OCI-LY3 (cell line): ENCODE measurements at regions not wholly inside any gene's neighbourhood (a gene's known extent, or its start where the extent isn't known, plus 50 kb on each side); places are given as distances from the start of the nearest gene placed in this dataset.

Experiments used
- H2AFZ ChIP-seq: fragments of 200-600, 300-600 bp; shearing (Covaris generic); 2 replicates; pipeline ENCODE4 v1.6.0; 2014; ENCODE audit warnings: antibody characterized with exemption, low read depth, low read length
- H3K27ac ChIP-seq: fragments of 200-600, 300-600 bp; sonication (generic); 2 replicates; pipeline ENCODE4 v1.5.1; 2014; ENCODE audit warnings: mild to moderate bottlenecking, low read length, moderate library complexity, mixed read lengths
- H3K27me3 ChIP-seq: fragments of 200-600, 300-600 bp; sonication (generic); 2 replicates; pipeline ENCODE4 v1.6.1; 2014; ENCODE audit warnings: low read depth, low read length, mixed read lengths
- H3K36me3 ChIP-seq: fragments of 200-600, 300-600 bp; sonication (generic); replicated peaks from 2 replicates; pipeline ENCODE3; 2014; ENCODE audit warnings: low read depth, low read length, mixed read lengths
- H3K4me1 ChIP-seq: fragments of 300-600, 200-600 bp; sonication (generic); 2 replicates; pipeline ENCODE4 v1.6.1; 2014; ENCODE audit warnings: low read length, mixed read lengths
- H3K4me2 ChIP-seq: fragments of 200-600, 300-600 bp; sonication (generic); 2 replicates; pipeline ENCODE4 v1.6.1; 2014; ENCODE audit warnings: low read length, mixed read lengths
- H3K4me3 ChIP-seq: fragments of 300-600, 200-600 bp; sonication (generic); 2 replicates; pipeline ENCODE4 v1.5.1; 2014; ENCODE audit warnings: antibody characterized with exemption, mild to moderate bottlenecking, low read length, moderate library complexity
- H3K79me2 ChIP-seq: fragments of 300-600, 200-600 bp; shearing (Covaris generic); 2 replicates; pipeline ENCODE4 v1.6.1; 2014; ENCODE audit warnings: mild to moderate bottlenecking, low read length, mixed read lengths
- H3K9ac ChIP-seq: fragments of 300-600, 200-600 bp; shearing (Covaris generic); 2 replicates; pipeline ENCODE4 v1.6.0; 2014; ENCODE audit warnings: mild to moderate bottlenecking, low read length, moderate library complexity
- H3K9me3 ChIP-seq: fragments of 200-600, 300-600 bp; shearing (Covaris generic); 2 replicates; pipeline ENCODE4 v1.6.1; 2014; ENCODE audit warnings: low read length, mixed read lengths; ENCODE audit not compliant: insufficient read depth
- H4K20me1 ChIP-seq: fragments of 200-600, 300-600 bp; sonication (generic); 2 replicates; pipeline ENCODE4 v1.6.1; 2016; ENCODE audit warnings: low read length, mixed read lengths; ENCODE audit not compliant: insufficient read depth
- EZH2phosphoT487 ChIP-seq: fragments of 200-600 bp; shearing (Covaris generic); IDR thresholded peaks from 2 replicates; pipeline ENCODE4 v1.6.1; 2018; ENCODE audit warnings: antibody characterized with exemption, mixed run types, low read depth
- TF ChIP-seq, protein P1 (sequence below): fragments of 200-600, 300-600 bp; sonication (generic); IDR thresholded peaks from 2 replicates; pipeline ENCODE4 v1.5.1; 2014; ENCODE audit warnings: antibody characterized with exemption, low read length, low read depth

DNA sequence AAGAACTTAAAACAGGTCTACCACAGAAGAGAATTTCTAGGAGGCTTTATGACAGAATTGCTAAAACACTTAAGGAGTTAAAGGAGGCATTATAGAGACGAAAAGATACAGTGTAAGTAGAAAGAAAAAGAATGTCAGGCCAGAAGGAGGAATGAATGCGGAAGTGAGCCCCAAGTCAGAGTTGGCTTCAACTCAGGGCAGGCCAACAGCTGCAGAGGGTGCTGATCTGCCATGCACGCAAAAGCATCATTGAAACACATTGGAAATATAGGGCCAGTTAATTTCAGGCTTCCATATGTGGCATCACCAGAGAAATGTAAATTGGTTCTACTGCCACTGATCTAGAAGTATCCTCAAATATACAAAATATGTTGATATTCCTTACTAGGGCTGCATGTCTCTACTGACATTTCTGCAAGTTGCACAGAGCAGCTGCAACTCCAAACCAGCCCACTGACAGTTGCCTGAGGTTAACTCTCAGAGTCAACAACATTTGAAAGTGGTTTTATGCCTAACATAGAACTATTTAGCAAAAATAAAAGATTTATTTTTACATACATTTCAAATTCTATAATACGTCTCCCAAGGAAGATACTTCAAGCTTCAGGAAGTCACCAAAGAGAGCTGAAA is 324.1 kb downstream of the C11orf87 start:
- Histone ChIP-seq H3K27ac (no peak overlapping the region), H3K4me3 (no peak overlapping the region), H4K20me1 (no peaks in the 10 kb centered on the region), H3K36me3 (no peaks in the 10 kb centered on the region), H3K4me1 (no peaks in the 10 kb centered on the region), H3K27me3 (peaks cover 11% of the 10 kb centered on the region; the same call in 1 of the 2 replicates), H3K79me2 (no peaks in the 10 kb centered on the region), H3K4me2 (no peak overlapping the region), H2AFZ (no peak overlapping the region), H3K9me3 (no peaks in the 10 kb centered on the region), H3K9ac (no peak overlapping the region)
- TF ChIP-seq, protein P1, sequence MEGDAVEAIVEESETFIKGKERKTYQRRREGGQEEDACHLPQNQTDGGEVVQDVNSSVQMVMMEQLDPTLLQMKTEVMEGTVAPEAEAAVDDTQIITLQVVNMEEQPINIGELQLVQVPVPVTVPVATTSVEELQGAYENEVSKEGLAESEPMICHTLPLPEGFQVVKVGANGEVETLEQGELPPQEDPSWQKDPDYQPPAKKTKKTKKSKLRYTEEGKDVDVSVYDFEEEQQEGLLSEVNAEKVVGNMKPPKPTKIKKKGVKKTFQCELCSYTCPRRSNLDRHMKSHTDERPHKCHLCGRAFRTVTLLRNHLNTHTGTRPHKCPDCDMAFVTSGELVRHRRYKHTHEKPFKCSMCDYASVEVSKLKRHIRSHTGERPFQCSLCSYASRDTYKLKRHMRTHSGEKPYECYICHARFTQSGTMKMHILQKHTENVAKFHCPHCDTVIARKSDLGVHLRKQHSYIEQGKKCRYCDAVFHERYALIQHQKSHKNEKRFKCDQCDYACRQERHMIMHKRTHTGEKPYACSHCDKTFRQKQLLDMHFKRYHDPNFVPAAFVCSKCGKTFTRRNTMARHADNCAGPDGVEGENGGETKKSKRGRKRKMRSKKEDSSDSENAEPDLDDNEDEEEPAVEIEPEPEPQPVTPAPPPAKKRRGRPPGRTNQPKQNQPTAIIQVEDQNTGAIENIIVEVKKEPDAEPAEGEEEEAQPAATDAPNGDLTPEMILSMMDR: no peak
- TF ChIP-seq EZH2phosphoT487: no peak

DNA sequence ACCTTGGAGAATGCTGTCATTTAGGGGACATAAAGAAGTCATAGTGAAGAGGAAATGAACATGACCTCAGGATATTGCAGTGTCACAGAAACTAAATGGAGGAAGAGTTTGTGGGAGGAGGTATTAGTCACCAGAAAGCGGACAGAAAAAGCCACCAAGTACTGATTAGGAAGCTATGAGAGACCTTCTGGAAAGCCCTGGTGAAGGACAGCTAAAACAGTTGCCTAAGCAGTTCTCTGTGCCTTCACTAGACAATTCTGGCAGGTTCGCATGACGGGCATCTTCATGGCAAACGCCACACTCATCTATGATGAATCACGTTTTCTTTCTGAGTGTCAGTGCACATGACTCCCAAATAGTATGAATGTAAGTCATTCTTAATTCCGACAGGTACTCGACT is 325.8 kb downstream of the C11orf87 start:
- H3K79me2 ChIP-seq: no peaks in the 10 kb centered on the region
- no peak overlapping the region for H3K9ac ChIP-seq
- H3K4me3 ChIP-seq: no peak overlapping the region
- H3K4me2 ChIP-seq: no peak overlapping the region
- no peak overlapping the region for H2AFZ ChIP-seq
- TF ChIP-seq, protein P1: no peak
- TF ChIP-seq EZH2phosphoT487: no peak
- H3K4me1 ChIP-seq: no peaks in the 10 kb centered on the region
- peaks cover 11% of the 10 kb centered on the region; the same call in 1 of the 2 replicates for H3K27me3 ChIP-seq
- no peaks in the 10 kb centered on the region for H3K36me3 ChIP-seq
- H4K20me1 ChIP-seq: no peaks in the 10 kb centered on the region
- no peaks in the 10 kb centered on the region for H3K9me3 ChIP-seq
- no peak overlapping the region for H3K27ac ChIP-seq

DNA sequence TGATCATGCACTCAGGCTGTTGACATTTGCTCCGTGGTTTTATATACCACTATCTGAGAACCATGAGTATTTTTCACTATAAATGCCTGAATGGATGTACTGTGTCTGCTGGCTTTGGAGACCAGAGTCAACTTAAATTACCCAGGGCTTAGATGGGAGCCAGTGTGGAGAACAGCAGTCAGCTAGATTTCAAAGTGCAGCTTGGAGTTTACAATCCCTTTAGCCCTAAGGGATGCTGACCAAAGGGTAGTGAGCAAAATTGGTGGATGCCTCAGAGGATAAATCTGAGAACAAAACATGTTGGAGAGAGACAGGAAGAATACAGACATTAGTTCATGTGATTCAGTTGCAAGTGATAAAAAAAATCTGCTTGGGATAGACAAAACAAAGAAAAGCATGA is 327.5 kb downstream of the C11orf87 start:
- no peak overlapping the region for H3K4me2 ChIP-seq

DNA sequence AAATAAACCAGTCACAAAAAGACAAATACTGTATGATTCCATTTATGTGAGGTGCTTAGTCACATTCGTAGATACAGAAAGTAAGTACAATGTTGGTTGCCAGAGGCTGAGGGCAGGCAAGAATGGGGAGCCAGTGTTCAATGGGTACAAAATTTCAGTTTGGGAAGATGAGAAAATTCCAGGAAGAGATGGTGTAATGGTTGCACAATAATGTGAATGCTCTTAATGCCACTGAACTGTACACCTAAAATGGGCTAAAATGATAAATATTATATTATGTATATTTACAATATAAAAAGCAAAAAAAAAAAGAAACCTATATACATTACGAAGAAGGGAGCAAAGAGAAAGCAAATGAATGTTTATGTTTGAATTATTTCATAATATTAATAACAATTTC is 329.0 kb downstream of the C11orf87 start:
- Histone ChIP-seq H4K20me1 (no peaks in the 10 kb centered on the region), H2AFZ (no peak overlapping the region), H3K9ac (no peak overlapping the region), H3K4me1 (no peaks in the 10 kb centered on the region), H3K36me3 (no peaks in the 10 kb centered on the region), H3K27ac (no peak overlapping the region), H3K27me3 (peaks cover 11% of the 10 kb centered on the region; the same call in 1 of the 2 replicates), H3K9me3 (no peaks in the 10 kb centered on the region), H3K79me2 (no peaks in the 10 kb centered on the region), H3K4me2 (no peak overlapping the region), H3K4me3 (no peak overlapping the region)
- no peak for TF ChIP-seq EZH2phosphoT487
- TF ChIP-seq, protein P1: no peak

More for the DNA sequence above, 327.5 kb downstream of the C11orf87 start:
- Histone ChIP-seq H3K4me3 (no peak overlapping the region), H3K79me2 (no peaks in the 10 kb centered on the region), H3K9ac (no peak overlapping the region), H3K9me3 (no peaks in the 10 kb centered on the region), H4K20me1 (no peaks in the 10 kb centered on the region), H3K27me3 (peaks cover 11% of the 10 kb centered on the region; the same call in 1 of the 2 replicates), H3K4me1 (no peaks in the 10 kb centered on the region), H3K36me3 (no peaks in the 10 kb centered on the region), H3K27ac (no peak overlapping the region), H2AFZ (no peak overlapping the region)
- no peak for TF ChIP-seq EZH2phosphoT487
- TF ChIP-seq, protein P1: no peak
